ENCODE measurements at regions not wholly inside any gene's neighbourhood (a gene's known extent, or its start where the extent isn't known, plus 50 kb on each side); places are given as distances from the start of the nearest gene placed in this dataset.

DNA sequence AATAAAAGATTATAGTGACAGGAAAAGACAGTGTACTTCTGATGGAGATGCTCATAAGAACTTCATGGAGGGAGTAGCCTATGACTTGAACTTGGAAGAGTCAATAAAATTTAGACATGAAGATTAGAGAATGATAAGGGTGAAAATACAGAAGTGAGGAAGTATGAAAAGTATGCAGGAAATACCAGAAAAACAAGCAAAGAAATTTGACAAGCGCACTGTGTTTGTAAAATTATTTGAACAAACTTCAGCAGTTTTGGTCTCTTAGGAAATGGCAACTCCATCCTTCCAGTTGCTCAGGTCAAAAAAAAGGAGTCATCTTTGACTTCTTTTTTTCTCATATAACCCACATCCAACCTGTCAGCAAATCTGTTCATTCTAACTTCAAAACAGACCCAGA, 864.0 kb upstream of the ZEB2 start:
- Mint-ChIP-seq H3K27me3 (no peaks in the 10 kb centered on the region), H3K27ac (no peak overlapping the region), H3K9me3 (no peaks in the 10 kb centered on the region), H3K4me1 (ENCODE audit: low read depth) (no peaks in the 10 kb centered on the region), H3K36me3 (ENCODE audit: low read depth) (no peaks in the 10 kb centered on the region), H3K4me3 (no peak overlapping the region)
- DNase-seq: no peak
- Histone ChIP-seq H3K27ac (ENCODE audit: low read depth in 1 of 2, low read length in 2 of 2) (no peak overlapping the region), H3K27me3 (ENCODE audit: control insufficient read depth in 1 of 2, insufficient read depth in 2 of 2, low read length in 2 of 2) (no peaks in the 10 kb centered on the region), H3K36me3 (ENCODE audit: insufficient read depth, low read length) (no peaks in the 10 kb centered on the region), H3K9me3 (ENCODE audit: control insufficient read depth in 1 of 2, insufficient read depth in 1 of 2, low read length in 2 of 2) (no peaks in the 10 kb centered on the region), H3K4me3 (ENCODE audit: low read length) (no peak overlapping the region), H3K4me1 (ENCODE audit: insufficient read depth, low read length) (no peaks in the 10 kb centered on the region)
- CTCF ChIA-PET: no interaction called here
- TF ChIP-seq, protein P1, sequence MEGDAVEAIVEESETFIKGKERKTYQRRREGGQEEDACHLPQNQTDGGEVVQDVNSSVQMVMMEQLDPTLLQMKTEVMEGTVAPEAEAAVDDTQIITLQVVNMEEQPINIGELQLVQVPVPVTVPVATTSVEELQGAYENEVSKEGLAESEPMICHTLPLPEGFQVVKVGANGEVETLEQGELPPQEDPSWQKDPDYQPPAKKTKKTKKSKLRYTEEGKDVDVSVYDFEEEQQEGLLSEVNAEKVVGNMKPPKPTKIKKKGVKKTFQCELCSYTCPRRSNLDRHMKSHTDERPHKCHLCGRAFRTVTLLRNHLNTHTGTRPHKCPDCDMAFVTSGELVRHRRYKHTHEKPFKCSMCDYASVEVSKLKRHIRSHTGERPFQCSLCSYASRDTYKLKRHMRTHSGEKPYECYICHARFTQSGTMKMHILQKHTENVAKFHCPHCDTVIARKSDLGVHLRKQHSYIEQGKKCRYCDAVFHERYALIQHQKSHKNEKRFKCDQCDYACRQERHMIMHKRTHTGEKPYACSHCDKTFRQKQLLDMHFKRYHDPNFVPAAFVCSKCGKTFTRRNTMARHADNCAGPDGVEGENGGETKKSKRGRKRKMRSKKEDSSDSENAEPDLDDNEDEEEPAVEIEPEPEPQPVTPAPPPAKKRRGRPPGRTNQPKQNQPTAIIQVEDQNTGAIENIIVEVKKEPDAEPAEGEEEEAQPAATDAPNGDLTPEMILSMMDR (IDR thresholded peaks at IDR 0.05): no peak
- POLR2A ChIA-PET: interaction anchor here (0.9 kb wide), 1 partner anchor 20 kb away, joined by 4 read pairs; no protein-coding TSS in a partner anchor
- ATAC-seq (ENCODE audit: poor library complexity): no peak
- intact Hi-C loops (cut with DNase I, micrococcal nuclease): no loop called here

DNA sequence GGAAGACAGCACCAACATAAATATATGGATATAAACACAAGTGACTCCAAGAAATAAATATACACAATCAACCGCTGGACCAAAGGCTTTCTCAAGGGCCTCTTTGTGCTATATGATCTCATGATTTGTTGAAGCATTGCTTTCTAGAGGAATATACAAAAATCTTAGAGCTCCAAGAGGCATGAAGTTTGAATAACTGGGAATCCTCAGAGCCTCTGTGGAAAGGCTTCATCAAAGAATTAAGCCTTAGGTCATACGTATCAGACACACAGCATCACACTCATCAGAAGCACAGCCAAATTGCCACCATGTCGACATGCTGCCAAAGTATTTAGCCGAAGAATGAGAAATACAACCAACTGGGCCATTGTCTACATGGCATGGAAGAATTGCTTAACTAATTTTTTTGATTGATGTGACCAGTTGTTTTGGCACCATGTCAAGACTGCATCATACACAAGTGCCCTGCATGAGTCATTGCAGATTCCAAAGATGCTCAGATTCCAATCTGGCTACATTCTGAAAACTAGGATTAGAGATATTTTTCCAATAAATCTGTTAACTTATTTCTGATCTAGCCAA, 860.6 kb upstream of the ZEB2 start:
- POLR2A ChIA-PET: no interaction called here
- Histone ChIP-seq H3K9me3 (ENCODE audit: control insufficient read depth in 1 of 2, insufficient read depth in 1 of 2, low read length in 2 of 2) (no peaks in the 10 kb centered on the region), H3K4me1 (ENCODE audit: insufficient read depth, low read length) (no peaks in the 10 kb centered on the region), H3K4me3 (ENCODE audit: low read length) (no peak overlapping the region), H3K36me3 (ENCODE audit: insufficient read depth, low read length) (no peaks in the 10 kb centered on the region), H3K27me3 (ENCODE audit: control insufficient read depth in 1 of 2, insufficient read depth in 2 of 2, low read length in 2 of 2) (no peaks in the 10 kb centered on the region), H3K27ac (ENCODE audit: low read depth in 1 of 2, low read length in 2 of 2) (no peak overlapping the region)
- Mint-ChIP-seq H3K36me3 (ENCODE audit: low read depth) (no peaks in the 10 kb centered on the region), H3K27ac (no peak overlapping the region), H3K27me3 (no peaks in the 10 kb centered on the region), H3K4me3 (no peak overlapping the region), H3K9me3 (no peaks in the 10 kb centered on the region), H3K4me1 (ENCODE audit: low read depth) (no peaks in the 10 kb centered on the region)
- DNase-seq (no peak), ATAC-seq (ENCODE audit: poor library complexity) (no peak)
- intact Hi-C loops (cut with DNase I, micrococcal nuclease): no loop called here
- CTCF ChIA-PET: no interaction called here
- TF ChIP-seq, protein P1 (IDR thresholded peaks at IDR 0.05): no peak

DNA sequence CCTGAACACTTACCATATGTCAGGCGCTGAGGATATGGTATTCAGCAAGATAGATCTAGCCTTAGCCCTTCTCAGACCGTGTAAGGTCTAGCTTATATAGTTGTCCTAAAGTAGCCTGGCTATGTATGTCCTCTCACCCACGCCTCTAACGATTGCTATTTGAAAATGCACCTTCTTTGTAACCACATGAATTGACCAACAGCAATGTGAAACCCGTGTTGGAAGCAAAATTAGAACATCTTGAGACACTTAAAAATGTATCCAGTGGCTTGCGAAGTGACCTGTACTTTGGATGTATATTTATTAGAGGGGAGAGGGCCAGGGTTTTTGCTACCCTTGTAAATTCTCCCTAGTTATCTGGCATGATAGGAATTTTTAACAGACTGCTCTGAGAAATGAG, 860.0 kb upstream of the ZEB2 start:
- ChIA-PET POLR2A (no interaction called here), CTCF (no interaction called here)
- intact Hi-C loops (cut with DNase I, micrococcal nuclease): no loop called here
- Mint-ChIP-seq H3K27me3 (peaks cover 3% of the 10 kb centered on the region), H3K27ac (no peak overlapping the region), H3K9me3 (no peaks in the 10 kb centered on the region), H3K4me3 (no peak overlapping the region), H3K4me1 (ENCODE audit: low read depth) (no peaks in the 10 kb centered on the region), H3K36me3 (ENCODE audit: low read depth) (no peaks in the 10 kb centered on the region)
- DNase-seq (no peak), ATAC-seq (ENCODE audit: poor library complexity) (no peak)
- Histone ChIP-seq H3K4me3 (ENCODE audit: low read length) (no peak overlapping the region), H3K27ac (ENCODE audit: low read depth in 1 of 2, low read length in 2 of 2) (no peak overlapping the region), H3K9me3 (ENCODE audit: control insufficient read depth in 1 of 2, insufficient read depth in 1 of 2, low read length in 2 of 2) (no peaks in the 10 kb centered on the region), H3K4me1 (ENCODE audit: insufficient read depth, low read length) (no peaks in the 10 kb centered on the region), H3K27me3 (ENCODE audit: control insufficient read depth in 1 of 2, insufficient read depth in 2 of 2, low read length in 2 of 2) (no peaks in the 10 kb centered on the region), H3K36me3 (ENCODE audit: insufficient read depth, low read length) (no peaks in the 10 kb centered on the region)
- TF ChIP-seq, protein P1 (IDR thresholded peaks at IDR 0.05): no peak
